Progenitor cell of endocrine pancreas (in vitro differentiated cells): ENCODE measurements at regions not wholly inside any gene's neighbourhood (a gene's known extent, or its start where the extent isn't known, plus 50 kb on each side); places are given as distances from the start of the nearest gene placed in this dataset.

Experiments
- DNase-seq: peaks from one replicate; pipeline ENCODE4 v3.0.0; 2021; ENCODE audit warnings: low spot score; ENCODE audit not compliant: unreplicated experiment
- H3K27ac Mint-ChIP-seq: 2 replicates; pipeline ENCODE4 v1.8.0; 2021; ENCODE audit warnings: mild to moderate bottlenecking, moderate library complexity, mixed read lengths
- H3K27me3 Mint-ChIP-seq: 2 replicates; pipeline ENCODE4 v1.8.0; 2021; ENCODE audit warnings: mixed read lengths
- H3K36me3 Mint-ChIP-seq: 2 replicates; pipeline ENCODE4 v1.8.0; 2022; ENCODE audit warnings: mixed read lengths; ENCODE audit not compliant: insufficient read depth
- H3K4me1 Mint-ChIP-seq: 2 replicates; pipeline ENCODE4 v1.8.0; 2021; ENCODE audit warnings: low read depth, mixed read lengths
- H3K4me3 Mint-ChIP-seq: 2 replicates; pipeline ENCODE4 v1.8.0; 2021; ENCODE audit warnings: low read depth, mild to moderate bottlenecking, moderate library complexity, mixed read lengths
- H3K9me3 Mint-ChIP-seq: 2 replicates; pipeline ENCODE4 v1.8.0; 2021; ENCODE audit warnings: low read depth, mixed read lengths
- TF ChIP-seq, protein P1 (sequence below): fragments of 200-600 bp; sonication (generic); IDR thresholded peaks from one replicate; pipeline ENCODE4 v1.5.0; 2021; ENCODE audit warnings: antibody characterized with exemption, mild to moderate bottlenecking; ENCODE audit not compliant: unreplicated experiment

DNA sequence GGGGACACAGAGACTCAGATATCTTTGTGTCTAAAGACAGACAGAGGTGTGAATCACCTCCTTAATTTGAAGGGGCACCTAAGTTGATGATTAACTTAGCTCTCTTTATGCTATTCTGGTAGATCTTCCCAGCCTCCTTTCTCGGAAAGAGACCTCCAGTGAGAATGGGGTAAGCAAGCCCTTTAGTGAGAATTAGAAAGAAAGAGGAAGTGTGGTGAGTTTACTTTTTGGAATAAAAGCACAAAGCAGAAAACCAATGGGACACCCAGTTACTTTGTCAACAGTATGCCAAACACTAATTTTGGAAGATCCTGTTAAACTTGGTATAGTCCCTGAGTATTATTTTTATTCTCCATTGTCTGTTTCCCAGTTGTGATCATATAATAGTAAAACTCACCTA is 302.8 kb upstream of the RASA1 start:
- Mint-ChIP-seq H3K4me3 (no peak overlapping the region), H3K4me1 (peaks cover 4% of the 10 kb centered on the region), H3K27me3 (no peaks in the 10 kb centered on the region), H3K9me3 (no peaks in the 10 kb centered on the region), H3K27ac (no peak overlapping the region), H3K36me3 (no peaks in the 10 kb centered on the region)
- TF ChIP-seq, protein P1, sequence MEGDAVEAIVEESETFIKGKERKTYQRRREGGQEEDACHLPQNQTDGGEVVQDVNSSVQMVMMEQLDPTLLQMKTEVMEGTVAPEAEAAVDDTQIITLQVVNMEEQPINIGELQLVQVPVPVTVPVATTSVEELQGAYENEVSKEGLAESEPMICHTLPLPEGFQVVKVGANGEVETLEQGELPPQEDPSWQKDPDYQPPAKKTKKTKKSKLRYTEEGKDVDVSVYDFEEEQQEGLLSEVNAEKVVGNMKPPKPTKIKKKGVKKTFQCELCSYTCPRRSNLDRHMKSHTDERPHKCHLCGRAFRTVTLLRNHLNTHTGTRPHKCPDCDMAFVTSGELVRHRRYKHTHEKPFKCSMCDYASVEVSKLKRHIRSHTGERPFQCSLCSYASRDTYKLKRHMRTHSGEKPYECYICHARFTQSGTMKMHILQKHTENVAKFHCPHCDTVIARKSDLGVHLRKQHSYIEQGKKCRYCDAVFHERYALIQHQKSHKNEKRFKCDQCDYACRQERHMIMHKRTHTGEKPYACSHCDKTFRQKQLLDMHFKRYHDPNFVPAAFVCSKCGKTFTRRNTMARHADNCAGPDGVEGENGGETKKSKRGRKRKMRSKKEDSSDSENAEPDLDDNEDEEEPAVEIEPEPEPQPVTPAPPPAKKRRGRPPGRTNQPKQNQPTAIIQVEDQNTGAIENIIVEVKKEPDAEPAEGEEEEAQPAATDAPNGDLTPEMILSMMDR, result no peak
- no peak for DNase-seq

DNA sequence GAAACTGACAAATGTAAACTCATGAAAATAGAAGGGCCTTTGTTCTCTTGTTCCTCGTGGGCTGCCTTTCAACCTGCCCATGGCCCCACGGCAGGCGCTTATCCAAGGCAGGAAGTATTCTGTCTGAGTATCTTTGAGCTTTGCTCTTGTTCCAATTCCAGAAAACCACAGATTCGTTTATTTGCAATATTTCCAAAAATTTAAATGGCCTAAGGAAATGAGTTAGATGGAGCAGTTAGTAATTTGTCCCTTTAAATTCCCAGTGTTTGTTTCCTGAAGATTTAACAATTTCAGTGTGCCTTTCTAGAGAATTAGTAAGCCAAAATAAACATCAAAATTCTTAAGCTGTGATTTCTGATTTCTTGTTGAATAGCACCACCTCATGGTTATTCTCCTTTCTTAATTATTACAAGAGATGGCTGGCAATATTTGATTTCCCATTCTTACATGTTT is 299.4 kb upstream of the RASA1 start:
- no peaks in the 10 kb centered on the region for H3K27me3 Mint-ChIP-seq
- no peaks in the 10 kb centered on the region for H3K36me3 Mint-ChIP-seq
- DNase-seq, result no peak
- H3K27ac Mint-ChIP-seq, result peak overlapping the region; percentile 70
- H3K9me3 Mint-ChIP-seq, result no peaks in the 10 kb centered on the region
- no peak overlapping the region for H3K4me3 Mint-ChIP-seq
- TF ChIP-seq, protein P1, result peak; percentile 63
- peaks cover 4% of the 10 kb centered on the region for H3K4me1 Mint-ChIP-seq

DNA sequence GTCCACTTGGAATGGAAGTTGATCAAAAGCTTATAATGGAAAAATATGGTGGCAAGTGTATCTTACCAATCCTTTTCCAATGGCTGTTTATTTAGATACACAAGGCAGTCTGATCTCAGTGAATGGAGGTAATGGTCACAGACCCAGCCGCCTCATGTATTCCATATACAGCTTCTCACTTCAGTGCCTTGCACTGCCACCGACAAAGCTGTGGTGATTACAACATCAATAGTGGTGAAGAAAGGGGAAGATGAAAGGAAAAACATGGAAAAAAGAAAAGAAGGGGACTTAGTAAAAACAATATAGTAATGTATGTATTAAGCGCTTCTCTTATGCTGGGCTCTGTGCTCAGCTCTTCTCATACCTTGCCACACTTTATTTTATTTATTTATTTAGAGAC is 297.3 kb upstream of the RASA1 start:
- no peak for DNase-seq
- Mint-ChIP-seq H3K36me3 (no peaks in the 10 kb centered on the region), H3K4me3 (no peak overlapping the region), H3K27ac (no peak overlapping the region), H3K9me3 (no peaks in the 10 kb centered on the region), H3K27me3 (no peaks in the 10 kb centered on the region), H3K4me1 (peaks cover 4% of the 10 kb centered on the region)
- TF ChIP-seq, protein P1, result no peak

DNA sequence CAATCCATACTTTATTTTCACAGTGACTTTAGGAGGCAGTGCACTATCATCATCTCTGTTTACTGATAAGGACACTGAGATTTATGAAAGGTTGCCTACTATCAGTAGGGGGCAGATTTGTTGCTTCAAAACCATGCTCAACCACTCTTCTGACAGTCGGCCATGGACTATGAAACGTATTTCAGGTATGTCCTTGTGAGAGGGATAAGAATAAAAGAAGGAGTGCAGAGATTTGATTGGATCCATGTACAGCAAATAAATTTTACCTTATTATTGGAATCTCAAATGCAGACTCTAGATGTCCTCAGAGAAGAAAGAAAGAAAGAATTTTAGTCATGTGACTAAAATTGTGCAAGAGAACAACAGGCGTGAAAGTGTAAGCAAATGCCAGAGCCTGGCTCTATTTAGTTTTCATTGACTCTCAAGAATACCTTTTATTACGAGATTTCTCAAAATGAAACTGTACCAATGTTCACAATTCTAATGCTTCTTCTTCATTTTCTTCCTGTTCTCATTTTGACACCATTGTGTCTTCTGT is 296.6 kb upstream of the RASA1 start:
- H3K4me1 Mint-ChIP-seq, result peaks cover 4% of the 10 kb centered on the region
- no peak overlapping the region for H3K27ac Mint-ChIP-seq
- no peaks in the 10 kb centered on the region for H3K27me3 Mint-ChIP-seq
- H3K9me3 Mint-ChIP-seq, result no peaks in the 10 kb centered on the region
- DNase-seq, result no peak
- H3K4me3 Mint-ChIP-seq, result no peak overlapping the region
- no peaks in the 10 kb centered on the region for H3K36me3 Mint-ChIP-seq
- TF ChIP-seq, protein P1, result no peak

DNA sequence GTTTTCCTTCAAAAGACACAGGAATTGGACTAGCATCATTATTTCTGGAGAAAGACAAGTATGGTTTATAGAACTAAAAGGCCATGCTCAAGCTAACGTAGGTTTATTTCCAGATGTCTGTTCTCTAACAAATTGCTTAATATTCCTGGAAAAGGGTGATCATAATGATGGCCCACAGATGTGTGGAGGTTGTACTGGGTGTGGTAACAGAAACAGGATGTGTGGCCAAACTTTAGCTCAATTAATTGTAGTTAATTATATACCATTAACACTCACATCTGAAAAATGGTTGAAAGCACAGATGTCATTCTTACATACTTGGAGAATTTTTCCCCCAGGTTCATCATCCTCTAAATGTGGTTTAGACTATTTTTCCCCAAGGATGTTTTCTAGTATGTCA is 292.7 kb upstream of the RASA1 start:
- H3K4me3 Mint-ChIP-seq, result no peak overlapping the region
- no peaks in the 10 kb centered on the region for H3K27me3 Mint-ChIP-seq
- no peaks in the 10 kb centered on the region for H3K36me3 Mint-ChIP-seq
- H3K4me1 Mint-ChIP-seq, result no peaks in the 10 kb centered on the region
- DNase-seq, result no peak
- TF ChIP-seq, protein P1, result no peak
- H3K9me3 Mint-ChIP-seq, result no peaks in the 10 kb centered on the region
- H3K27ac Mint-ChIP-seq, result no peak overlapping the region
